Keratinocyte (primary cell): ENCODE measurements at regions not wholly inside any gene's neighbourhood (a gene's known extent, or its start where the extent isn't known, plus 50 kb on each side); places are given as distances from the start of the nearest gene placed in this dataset.

Source experiments
- CTCF ChIP-seq, 3 experiments: IDR thresholded peaks in 1 of 3; conservative IDR thresholded peaks in 1 of 3; optimal IDR thresholded peaks in 1 of 3; 2 replicates in 2 of 3; 3 replicates in 1 of 3; pipeline versions ENCODE3 to v1.5.1; 2011; ENCODE audit warnings: low read length in 3 of 3, mild to moderate bottlenecking in 3 of 3, moderate library complexity in 2 of 3, control low read depth in 1 of 3, inconsistent platforms in 1 of 3; ENCODE audit not compliant: insufficient read depth in 2 of 3; ENCODE audit errors: extremely low read depth in 1 of 3
- EZH2 ChIP-seq: IDR thresholded peaks from one replicate; pipeline ENCODE4 v1.6.1; 2012; ENCODE audit warnings: inconsistent platforms, mild to moderate bottlenecking, low read length, moderate library complexity

GRCh38 chr13:44268980-44269379 lies 104.6 kb upstream of the SERP2 start:
- TF ChIP-seq EZH2: no peak
- no peak for TF ChIP-seq CTCF (optimal IDR thresholded peaks at IDR 0.05 in 1 of 3, IDR thresholded peaks at IDR 0.05 in 1 of 3, conservative IDR thresholded peaks at IDR 0.05 in 1 of 3; ENCODE audit: extremely low read depth in 1 of 3, insufficient read depth in 2 of 3, low read length in 3 of 3)
